ENCODE measurements at regions not wholly inside any gene's neighbourhood (a gene's known extent, or its start where the extent isn't known, plus 50 kb on each side); places are given as distances from the start of the nearest gene placed in this dataset.

GRCh38 chr5:158301186-158301585 lies 442.2 kb upstream of the CLINT1 start:
- no peak for DNase-seq (ENCODE audit: low read depth)

GRCh38 chr5:158300256-158300655 lies 441.3 kb upstream of the CLINT1 start:
- no peak for DNase-seq (ENCODE audit: low read depth)

GRCh38 chr5:158297002-158297527 lies 438.1 kb upstream of the CLINT1 start:
- DNase-seq (ENCODE audit: low read depth): no peak

GRCh38 chr5:158294701-158295100 lies 435.8 kb upstream of the CLINT1 start:
- no peak for DNase-seq (ENCODE audit: low read depth)

- no peak for DNase-seq (ENCODE audit: low read depth)
These were observed 434.0 kb upstream of the CLINT1 start for GRCh38 chr5:158292981-158293380.

- DNase-seq (ENCODE audit: low read depth): no peak
These were observed 431.0 kb upstream of the CLINT1 start for GRCh38 chr5:158289967-158290366.

GRCh38 chr5:158288272-158288657 lies 429.3 kb upstream of the CLINT1 start:
- no peak for DNase-seq (ENCODE audit: low read depth)

- DNase-seq (ENCODE audit: low read depth): no peak
These were observed 428.8 kb upstream of the CLINT1 start for GRCh38 chr5:158287643-158288271.

- DNase-seq (ENCODE audit: low read depth): no peak
These were observed 427.9 kb upstream of the CLINT1 start for GRCh38 chr5:158286827-158287226.

GRCh38 chr5:158285698-158286097 lies 426.8 kb upstream of the CLINT1 start:
- DNase-seq (ENCODE audit: low read depth): no peak

GRCh38 chr5:158284242-158284641 lies 425.3 kb upstream of the CLINT1 start:
- no peak for DNase-seq (ENCODE audit: low read depth)

- DNase-seq (ENCODE audit: low read depth): no peak
These were observed 424.5 kb upstream of the CLINT1 start for GRCh38 chr5:158283397-158283796.

- no peak for DNase-seq (ENCODE audit: low read depth)
These were observed 419.4 kb upstream of the CLINT1 start for GRCh38 chr5:158278216-158278925.

GRCh38 chr5:158277276-158277675 lies 418.3 kb upstream of the CLINT1 start:
- no peak for DNase-seq (ENCODE audit: low read depth)

- DNase-seq (ENCODE audit: low read depth): no peak
These were observed 417.7 kb upstream of the CLINT1 start for GRCh38 chr5:158276692-158277091.

- DNase-seq (ENCODE audit: low read depth): no peak
These were observed 416.6 kb upstream of the CLINT1 start for GRCh38 chr5:158275511-158275910.

GRCh38 chr5:158273035-158273434 lies 414.1 kb upstream of the CLINT1 start:
- DNase-seq (ENCODE audit: low read depth): no peak

GRCh38 chr5:158272409-158272808 lies 413.5 kb upstream of the CLINT1 start:
- DNase-seq (ENCODE audit: low read depth): no peak

GRCh38 chr5:158270996-158271554 lies 412.1 kb upstream of the CLINT1 start:
- DNase-seq (ENCODE audit: low read depth): no peak

GRCh38 chr5:158268286-158268685 lies 409.3 kb upstream of the CLINT1 start:
- no peak for DNase-seq (ENCODE audit: low read depth)

GRCh38 chr5:158267228-158267627 lies 408.3 kb upstream of the CLINT1 start:
- no peak for DNase-seq (ENCODE audit: low read depth)

- DNase-seq (ENCODE audit: low read depth): no peak
These were observed 407.2 kb upstream of the CLINT1 start for GRCh38 chr5:158265931-158266700.

GRCh38 chr5:158265346-158265745 lies 406.4 kb upstream of the CLINT1 start:
- DNase-seq (ENCODE audit: low read depth): no peak

Measured in stimulated activated CD8-positive, alpha-beta memory T cell treated with anti-CD3 and anti-CD28 coated beads, Interleukin-4, amount 100 ng/mL, for 24 hours (primary cell).